GM12892 (cell line): ENCODE measurements at regions not wholly inside any gene's neighbourhood (a gene's known extent, or its start where the extent isn't known, plus 50 kb on each side); places are given as distances from the start of the nearest gene placed in this dataset.

ENCODE experiments used
- POLR2A ChIP-seq: IDR thresholded peaks from 2 replicates; pipeline ENCODE4 v1.6.1; 2011; ENCODE audit warnings: low read depth, low read length, control low read depth
- POLR2AphosphoS5 ChIP-seq: IDR thresholded peaks from 2 replicates; pipeline ENCODE4 v1.6.1; 2011; ENCODE audit warnings: low read depth, low read length, control low read depth
- TAF1 ChIP-seq: IDR thresholded peaks from 2 replicates; pipeline ENCODE4 v1.6.1; 2011; ENCODE audit warnings: low read depth, mild to moderate bottlenecking, control low read depth, low read length, borderline replicate concordance

GRCh38 chr10:31694929-31695837, 233.4 kb downstream of the ARHGAP12 start:
- no peak for TF ChIP-seq POLR2AphosphoS5
- no peak for TF ChIP-seq TAF1
- no peak for TF ChIP-seq POLR2A
